HAP-1 (cell line): ENCODE measurements at regions not wholly inside any gene's neighbourhood (a gene's known extent, or its start where the extent isn't known, plus 50 kb on each side); places are given as distances from the start of the nearest gene placed in this dataset.

Source experiments
- DNase-seq, 2 experiments: peaks; one replicate each; pipeline ENCODE4 v3.0.0-alpha.2; 2016 to 2020; ENCODE audit warnings: low spot score in 2 of 2
- H3K27me3 ChIP-seq: fragments of 250-450 bp; sonication (Bioruptor Pico); 2 replicates; pipeline ENCODE4 v1.5.1; 2020; ENCODE audit warnings: low read depth, mild to moderate bottlenecking, moderate library complexity
- H3K36me3 ChIP-seq: fragments of 250-450 bp; sonication (Bioruptor Pico); replicated peaks from 2 replicates; pipeline ENCODE4 v1.5.1; 2020; ENCODE audit warnings: mild to moderate bottlenecking
- H3K4me1 ChIP-seq: fragments of 250-450 bp; sonication (Bioruptor Pico); 2 replicates; pipeline ENCODE4 v1.5.1; 2020; ENCODE audit warnings: mild to moderate bottlenecking
- H3K4me3 ChIP-seq: fragments of 250-450 bp; sonication (Bioruptor Pico); 2 replicates; pipeline ENCODE4 v1.5.1; 2020; ENCODE audit warnings: mild to moderate bottlenecking, moderate library complexity
- H3K9me3 ChIP-seq: fragments of 250-450 bp; sonication (Bioruptor Pico); 2 replicates; pipeline ENCODE4 v1.5.1; 2020; ENCODE audit warnings: mild to moderate bottlenecking, moderate library complexity
- in situ Hi-C: fragments of 300-500 bp; cut with MboI; formaldehyde crosslinking; loops from 3 replicates; pipeline ENCODE4 v1.14.3; 2020; ENCODE audit warnings: low sequenced_read_pairs, inconsistent platforms, mixed read lengths

GRCh38 chr13:34044041-34044440 lies 226.1 kb downstream of the RFC3 start:
- no peak overlapping the region for H3K4me3 ChIP-seq
- no peaks in the 10 kb centered on the region for H3K4me1 ChIP-seq
- DNase-seq: no peak
- H3K36me3 ChIP-seq: no peaks in the 10 kb centered on the region
- in situ Hi-C loops: no loop called here
- H3K9me3 ChIP-seq: no peaks in the 10 kb centered on the region
- no peaks in the 10 kb centered on the region for H3K27me3 ChIP-seq

- Histone ChIP-seq H3K9me3 (no peaks in the 10 kb centered on the region), H3K4me3 (no peak overlapping the region), H3K4me1 (no peaks in the 10 kb centered on the region), H3K36me3 (no peaks in the 10 kb centered on the region), H3K27me3 (no peaks in the 10 kb centered on the region)
- in situ Hi-C loops: no loop called here
- no peak for DNase-seq
These were observed 226.7 kb downstream of the RFC3 start for GRCh38 chr13:34044660-34045080.

- in situ Hi-C loops: no loop called here
- Histone ChIP-seq H3K4me1 (no peaks in the 10 kb centered on the region), H3K36me3 (no peaks in the 10 kb centered on the region), H3K9me3 (no peaks in the 10 kb centered on the region), H3K27me3 (no peaks in the 10 kb centered on the region), H3K4me3 (no peak overlapping the region)
- DNase-seq: no peak
These were observed 228.5 kb downstream of the RFC3 start for GRCh38 chr13:34046457-34046856.

- DNase-seq: no peak
- Histone ChIP-seq H3K27me3 (no peaks in the 10 kb centered on the region), H3K36me3 (no peaks in the 10 kb centered on the region), H3K4me1 (no peaks in the 10 kb centered on the region), H3K4me3 (no peak overlapping the region), H3K9me3 (no peaks in the 10 kb centered on the region)
- in situ Hi-C loops: no loop called here
These were observed 230.7 kb downstream of the RFC3 start for GRCh38 chr13:34048652-34049051.

- H3K36me3 ChIP-seq: no peaks in the 10 kb centered on the region
- no peaks in the 10 kb centered on the region for H3K9me3 ChIP-seq
- in situ Hi-C loops: no loop called here
These were observed 238.8 kb downstream of the RFC3 start for GRCh38 chr13:34056733-34057258.

GRCh38 chr13:34064456-34065205 lies 246.7 kb downstream of the RFC3 start:
- no peaks in the 10 kb centered on the region; the same call in 1 of the 2 replicates for H3K4me1 ChIP-seq
- DNase-seq: no peak
- no peak overlapping the region for H3K4me3 ChIP-seq
- H3K36me3 ChIP-seq: no peaks in the 10 kb centered on the region
- no peaks in the 10 kb centered on the region for H3K9me3 ChIP-seq
- in situ Hi-C loops: no loop called here
- H3K27me3 ChIP-seq: no peaks in the 10 kb centered on the region

More at GRCh38 chr13:34056733-34057258, 238.8 kb downstream of the RFC3 start:
- H3K4me1 ChIP-seq: no peaks in the 10 kb centered on the region
- H3K4me3 ChIP-seq: no peak overlapping the region
- no peak for DNase-seq
- H3K27me3 ChIP-seq: no peaks in the 10 kb centered on the region

- in situ Hi-C loops: no loop called here
- H3K36me3 ChIP-seq: no peaks in the 10 kb centered on the region
- H3K4me1 ChIP-seq: no peaks in the 10 kb centered on the region; the same call in 1 of the 2 replicates
- DNase-seq: no peak
- no peak overlapping the region for H3K4me3 ChIP-seq
- no peaks in the 10 kb centered on the region for H3K9me3 ChIP-seq
- H3K27me3 ChIP-seq: no peaks in the 10 kb centered on the region
These were observed 248.0 kb downstream of the RFC3 start for GRCh38 chr13:34065928-34066327.

GRCh38 chr13:34066344-34066743 lies 248.4 kb downstream of the RFC3 start:
- no peak for DNase-seq
- Histone ChIP-seq H3K4me1 (no peaks in the 10 kb centered on the region; the same call in 1 of the 2 replicates), H3K4me3 (no peak overlapping the region), H3K36me3 (no peaks in the 10 kb centered on the region), H3K27me3 (no peaks in the 10 kb centered on the region), H3K9me3 (no peaks in the 10 kb centered on the region)
- in situ Hi-C loops: no loop called here

- DNase-seq: peak in 1 of 2 experiments; percentile 8
- Histone ChIP-seq H3K9me3 (no peaks in the 10 kb centered on the region; the same call in 1 of the 2 replicates), H3K4me1 (no peaks in the 10 kb centered on the region; the same call in 1 of the 2 replicates), H3K4me3 (no peak overlapping the region), H3K27me3 (no peaks in the 10 kb centered on the region), H3K36me3 (no peaks in the 10 kb centered on the region)
- in situ Hi-C loops: no loop called here
These were observed 252.1 kb downstream of the RFC3 start for GRCh38 chr13:34070006-34070405.

- H3K9me3 ChIP-seq: no peaks in the 10 kb centered on the region; the same call in 1 of the 2 replicates
- DNase-seq: no peak
- in situ Hi-C loops: no loop called here
- no peaks in the 10 kb centered on the region for H3K36me3 ChIP-seq
- no peak overlapping the region for H3K4me3 ChIP-seq
- no peaks in the 10 kb centered on the region; the same call in 1 of the 2 replicates for H3K4me1 ChIP-seq
- no peaks in the 10 kb centered on the region for H3K27me3 ChIP-seq
These were observed 252.8 kb downstream of the RFC3 start for GRCh38 chr13:34070544-34071303.

GRCh38 chr13:34076319-34076718 lies 258.4 kb downstream of the RFC3 start:
- Histone ChIP-seq H3K4me1 (peaks cover 10% of the 10 kb centered on the region), H3K9me3 (no peaks in the 10 kb centered on the region; the same call in 1 of the 2 replicates), H3K36me3 (no peaks in the 10 kb centered on the region), H3K4me3 (no peak overlapping the region), H3K27me3 (no peaks in the 10 kb centered on the region)
- DNase-seq: peak in 1 of 2 experiments; percentile 57
- in situ Hi-C loops: no loop called here

GRCh38 chr13:34076943-34077703 lies 259.2 kb downstream of the RFC3 start:
- DNase-seq: peak in 1 of 2 experiments; percentile 39
- Histone ChIP-seq H3K4me3 (no peak overlapping the region), H3K27me3 (no peaks in the 10 kb centered on the region), H3K4me1 (peaks cover 10% of the 10 kb centered on the region), H3K36me3 (no peaks in the 10 kb centered on the region), H3K9me3 (no peaks in the 10 kb centered on the region; the same call in 1 of the 2 replicates)
- in situ Hi-C loops: no loop called here

- Histone ChIP-seq H3K4me1 (peaks cover 10% of the 10 kb centered on the region), H3K9me3 (no peaks in the 10 kb centered on the region; the same call in 1 of the 2 replicates), H3K27me3 (no peaks in the 10 kb centered on the region), H3K4me3 (no peak overlapping the region), H3K36me3 (no peaks in the 10 kb centered on the region)
- DNase-seq: no peak
- in situ Hi-C loops: no loop called here
These were observed 260.5 kb downstream of the RFC3 start for GRCh38 chr13:34078334-34078999.
